GM10248 (cell line): ENCODE measurements at regions not wholly inside any gene's neighbourhood (a gene's known extent, or its start where the extent isn't known, plus 50 kb on each side); places are given as distances from the start of the nearest gene placed in this dataset.

Experiments
- CTCF ChIA-PET: fragments of 300-600 bp; sonication (Branson Sonifier 250); formaldehyde crosslinking; extraction: SDS; loops from one replicate; lab custom pipeline; 2021; ENCODE audit warnings: antibody characterized with exemption; lab: Yijun Ruan, JAX
- POLR2A ChIA-PET: fragments of 350-650 bp; sonication (Branson Sonifier 250); formaldehyde crosslinking; extraction: SDS; loops from one replicate; lab custom pipeline; 2020; ENCODE audit warnings: antibody characterized with exemption; lab: Yijun Ruan, JAX
- DNase-seq: peaks from one replicate; pipeline ENCODE4 v3.0.0; 2012; ENCODE audit errors: extremely low spot score
- CTCF ChIP-seq: IDR thresholded peaks from 2 replicates; pipeline ENCODE4 v1.5.1; 2012; ENCODE audit warnings: mild to moderate bottlenecking, low read depth; ENCODE audit errors: extremely low read depth, missing control alignments, control extremely low read depth

- CTCF ChIA-PET, result interaction anchor here (1.1 kb wide), 1 partner anchor 14 kb away, joined by 3 read pairs; no protein-coding TSS in a partner anchor
- POLR2A ChIA-PET, result no interaction called here
- DNase-seq, result no peak
- TF ChIP-seq CTCF, result no peak
Measured at GRCh38 chr4:189187531-189188052, 753.1 kb upstream of the FRG1 start.

- POLR2A ChIA-PET, result no interaction called here
- TF ChIP-seq CTCF, result no peak
- DNase-seq, result no peak
- CTCF ChIA-PET, result no interaction called here
Measured at GRCh38 chr4:189198624-189199023, 742.0 kb upstream of the FRG1 start.

GRCh38 chr4:189200353-189200752 lies 740.3 kb upstream of the FRG1 start:
- ChIA-PET POLR2A (no interaction called here), CTCF (no interaction called here)
- DNase-seq, result no peak
- TF ChIP-seq CTCF, result no peak

- CTCF ChIA-PET, result interaction anchor here (0.6 to 1.4 kb wide), 8 partner anchors 10 to 1595 kb away, joined by 3 to 5 read pairs (median 4); no protein-coding TSS in a partner anchor
- POLR2A ChIA-PET, result no interaction called here
- peak; percentile 17 for DNase-seq
- peak; percentile 48 for TF ChIP-seq CTCF
Measured at GRCh38 chr4:189202182-189202868, 738.3 kb upstream of the FRG1 start.

GRCh38 chr4:189202869-189203271 lies 737.8 kb upstream of the FRG1 start:
- DNase-seq, result no peak
- CTCF ChIA-PET, result interaction anchor here (0.6 kb wide), 1 partner anchor 9 kb away, joined by 3 read pairs; no protein-coding TSS in a partner anchor
- POLR2A ChIA-PET, result no interaction called here
- no peak for TF ChIP-seq CTCF

- CTCF ChIA-PET, result interaction anchor here (1.8 kb wide), 1 partner anchor 9 kb away, joined by 5 read pairs; no protein-coding TSS in a partner anchor
- POLR2A ChIA-PET, result no interaction called here
- DNase-seq, result no peak
- TF ChIP-seq CTCF, result no peak
Measured at GRCh38 chr4:189204616-189205015, 736.1 kb upstream of the FRG1 start.
